ENCODE measurements at regions not wholly inside any gene's neighbourhood (a gene's known extent, or its start where the extent isn't known, plus 50 kb on each side); places are given as distances from the start of the nearest gene placed in this dataset.

- TF ChIP-seq RFX5 (IDR thresholded peaks at IDR 0.05; ENCODE audit: low read depth, low read length) = no peak
- no peak for TF ChIP-seq NCOA5 (CRISPR knock-in tag; IDR thresholded peaks at IDR 0.05)
- no peak for TF ChIP-seq ZNF768 (CRISPR knock-in tag; IDR thresholded peaks at IDR 0.05)
- TF ChIP-seq, protein P1, sequence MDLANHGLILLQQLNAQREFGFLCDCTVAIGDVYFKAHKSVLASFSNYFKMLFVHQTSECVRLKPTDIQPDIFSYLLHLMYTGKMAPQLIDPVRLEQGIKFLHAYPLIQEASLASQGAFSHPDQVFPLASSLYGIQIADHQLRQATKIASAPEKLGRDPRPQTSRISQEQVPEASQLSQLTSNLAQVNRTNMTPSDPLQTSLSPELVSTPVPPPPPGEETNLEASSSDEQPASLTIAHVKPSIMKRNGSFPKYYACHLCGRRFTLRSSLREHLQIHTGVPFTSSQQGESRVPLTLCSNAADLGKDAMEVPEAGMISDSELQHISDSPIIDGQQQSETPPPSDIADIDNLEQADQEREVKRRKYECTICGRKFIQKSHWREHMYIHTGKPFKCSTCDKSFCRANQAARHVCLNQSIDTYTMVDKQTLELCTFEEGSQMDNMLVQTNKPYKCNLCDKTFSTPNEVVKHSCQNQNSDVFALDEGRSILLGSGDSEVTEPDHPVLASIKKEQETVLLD (CRISPR knock-in tag; IDR thresholded peaks at IDR 0.05; ENCODE audit: low read depth) = no peak
- TF ChIP-seq, protein P2, sequence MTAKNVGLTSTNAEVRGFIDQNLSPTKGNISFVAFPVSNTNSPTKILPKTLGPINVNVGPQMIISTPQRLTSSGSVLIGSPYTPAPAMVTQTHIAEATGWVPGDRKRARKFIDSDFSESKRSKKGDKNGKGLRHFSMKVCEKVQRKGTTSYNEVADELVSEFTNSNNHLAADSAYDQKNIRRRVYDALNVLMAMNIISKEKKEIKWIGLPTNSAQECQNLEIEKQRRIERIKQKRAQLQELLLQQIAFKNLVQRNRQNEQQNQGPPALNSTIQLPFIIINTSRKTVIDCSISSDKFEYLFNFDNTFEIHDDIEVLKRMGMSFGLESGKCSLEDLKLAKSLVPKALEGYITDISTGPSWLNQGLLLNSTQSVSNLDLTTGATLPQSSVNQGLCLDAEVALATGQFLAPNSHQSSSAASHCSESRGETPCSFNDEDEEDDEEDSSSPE (CRISPR knock-in tag; IDR thresholded peaks at IDR 0.05) = no peak
- no peak for TF ChIP-seq KAT7 (CRISPR knock-in tag; IDR thresholded peaks at IDR 0.05; ENCODE audit: borderline replicate concordance)
- no peak for TF ChIP-seq TCF12 (IDR thresholded peaks at IDR 0.05)
- TF ChIP-seq TCF12 (CRISPR knock-in tag; IDR thresholded peaks at IDR 0.05) = no peak
- TF ChIP-seq TAF1 (CRISPR knock-in tag; IDR thresholded peaks at IDR 0.05) = no peak
Measured at GRCh38 chr6:48883116-48883515, 579.9 kb downstream of the MMUT start.
